SK-N-SH treated with all-trans-retinoic acid at 6 μM for 48 hours (cell line): ENCODE measurements at regions not wholly inside any gene's neighbourhood (a gene's known extent, or its start where the extent isn't known, plus 50 kb on each side); places are given as distances from the start of the nearest gene placed in this dataset.

ENCODE experiments used
- ATAC-seq: fragments of 200-7000 bp; cut with Tn5 transposase; 3 replicates; pipeline ENCODE4 v1.9.1; 2020; ENCODE audit warnings: mild to moderate bottlenecking, moderate library complexity
- ARNTL ChIP-seq: fragments of 450-650 bp; formaldehyde crosslinking; IDR thresholded peaks from 2 replicates; pipeline ENCODE4 v1.5.0; 2020; ENCODE audit warnings: low read depth, mild to moderate bottlenecking, moderate library complexity, borderline replicate concordance
- BACH2 ChIP-seq: fragments of 250-450 bp; sonication (Bioruptor Pico); IDR thresholded peaks from 2 replicates; pipeline ENCODE4 v1.9.0; 2021; ENCODE audit warnings: mild to moderate bottlenecking, borderline replicate concordance
- CSDC2 ChIP-seq: fragments of 250-450 bp; sonication (Bioruptor Pico); IDR thresholded peaks from 2 replicates; pipeline ENCODE4 v1.5.0; 2020; ENCODE audit warnings: mild to moderate bottlenecking, moderate library complexity
- ESRRG ChIP-seq: fragments of 250-450 bp; sonication (Bioruptor Pico); IDR thresholded peaks from 2 replicates; pipeline ENCODE4 v1.6.1; 2021; ENCODE audit warnings: mild to moderate bottlenecking
- GLIS3 ChIP-seq: fragments of 250-450 bp; sonication (Bioruptor Pico); IDR thresholded peaks from 2 replicates; pipeline ENCODE4 v1.5.0; 2020; ENCODE audit warnings: mild to moderate bottlenecking, moderate library complexity
- ISL1 ChIP-seq: fragments of 250-450 bp; sonication (Bioruptor Pico); IDR thresholded peaks from 2 replicates; pipeline ENCODE4 v2.1.2; 2022; ENCODE audit warnings: mild to moderate bottlenecking, moderate library complexity
- OSR1 ChIP-seq: fragments of 250-450 bp; sonication (Bioruptor Pico); IDR thresholded peaks from 2 replicates; pipeline ENCODE4 v1.8.0; 2022; ENCODE audit warnings: moderate library complexity, mild to moderate bottlenecking, inconsistent platforms
- RARB ChIP-seq: fragments of 250-450 bp; sonication (Bioruptor Pico); IDR thresholded peaks from 2 replicates; pipeline ENCODE4 v1.8.0; 2021; ENCODE audit warnings: mild to moderate bottlenecking, moderate library complexity
- TCF4 ChIP-seq: fragments of 250-450 bp; sonication (Bioruptor Pico); IDR thresholded peaks from 2 replicates; pipeline ENCODE4 v1.8.0; 2021; ENCODE audit warnings: mild to moderate bottlenecking, moderate library complexity, borderline replicate concordance
- TOX ChIP-seq: fragments of 250-450 bp; sonication (Bioruptor Pico); IDR thresholded peaks from 2 replicates; pipeline ENCODE4 v1.8.0; 2021; ENCODE audit warnings: mild to moderate bottlenecking, moderate library complexity, borderline replicate concordance
- ZC3H10 ChIP-seq: fragments of 250-450 bp; sonication (Bioruptor Pico); IDR thresholded peaks from 2 replicates; pipeline ENCODE4 v1.5.1; 2021; ENCODE audit warnings: mild to moderate bottlenecking, moderate library complexity
- ZFP3 ChIP-seq: fragments of 250-450 bp; sonication (Bioruptor Pico); IDR thresholded peaks from 2 replicates; pipeline ENCODE4 v1.5.0; 2020; ENCODE audit warnings: mild to moderate bottlenecking, moderate library complexity
- ZNF565 ChIP-seq: fragments of 450-650 bp; formaldehyde crosslinking; conservative IDR thresholded peaks from 2 replicates; pipeline ENCODE4 v1.5.0; 2020; ENCODE audit warnings: low read depth, mild to moderate bottlenecking, moderate library complexity
- ZNF70 ChIP-seq: fragments of 450-650 bp; formaldehyde crosslinking; IDR thresholded peaks from 2 replicates; pipeline ENCODE4 v1.5.0; 2020; ENCODE audit warnings: mild to moderate bottlenecking, moderate library complexity
- ZNF8 ChIP-seq: fragments of 450-650 bp; formaldehyde crosslinking; IDR thresholded peaks from 2 replicates; pipeline ENCODE4 v1.5.0; 2020; ENCODE audit warnings: mild to moderate bottlenecking, moderate library complexity
- TF ChIP-seq, protein P1 (sequence below): fragments of 250-450 bp; sonication (Bioruptor Pico); IDR thresholded peaks from 2 replicates; pipeline ENCODE4 v1.8.0; 2020; ENCODE audit warnings: mild to moderate bottlenecking, moderate library complexity, borderline replicate concordance
- TF ChIP-seq, protein P2 (sequence below): fragments of 250-450 bp; sonication (Bioruptor Pico); IDR thresholded peaks from 2 replicates; pipeline ENCODE4 v1.5.1; 2021; ENCODE audit warnings: mild to moderate bottlenecking, moderate library complexity
- TF ChIP-seq, protein P3 (sequence below): fragments of 250-450 bp; sonication (Bioruptor Pico); IDR thresholded peaks from 2 replicates; pipeline ENCODE4 v1.5.0; 2020; ENCODE audit warnings: mild to moderate bottlenecking, moderate library complexity
- TF ChIP-seq, protein P4 (sequence below): fragments of 250-450 bp; sonication (Bioruptor Pico); IDR thresholded peaks from 2 replicates; pipeline ENCODE4 v1.8.0; 2021; ENCODE audit warnings: low read depth, mild to moderate bottlenecking, moderate library complexity, borderline replicate concordance

DNA sequence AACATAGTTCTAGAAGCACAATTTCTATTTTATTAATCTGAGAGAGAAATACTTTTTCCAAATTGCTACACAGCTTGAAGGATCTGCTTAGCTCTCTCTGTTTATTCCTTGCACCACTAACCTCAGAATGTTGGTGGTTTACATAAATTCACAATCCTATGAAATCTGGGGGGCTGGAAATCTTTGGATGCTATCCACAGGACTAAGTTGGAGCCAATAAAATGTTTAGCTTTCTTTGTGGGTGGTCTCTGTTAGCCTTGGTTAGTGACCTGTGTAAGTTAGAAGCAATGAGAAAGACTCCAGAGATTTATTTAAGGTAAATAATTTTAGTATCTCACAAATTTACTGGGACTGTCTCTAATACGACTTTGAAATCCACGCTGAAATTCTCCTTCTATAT, 418.1 kb downstream of the ADGRL2 start:
- no peak for ATAC-seq

DNA sequence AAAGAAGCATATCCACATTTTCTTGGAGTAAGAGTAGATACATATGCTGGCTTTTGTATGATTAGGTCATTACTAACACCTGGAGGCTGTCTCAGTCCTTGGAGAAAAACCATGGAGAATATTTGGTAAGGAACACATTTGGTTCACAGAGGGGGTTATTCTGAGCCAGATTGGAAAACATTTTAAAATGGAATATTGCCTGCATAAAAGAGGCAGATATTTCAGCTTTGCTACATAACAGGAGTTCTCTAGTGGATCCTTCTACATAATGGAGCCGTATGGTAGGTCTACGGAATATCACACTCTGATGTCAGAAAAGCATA, 415.1 kb downstream of the ADGRL2 start:
- ATAC-seq, result no peak
- no peak for TF ChIP-seq BACH2 (CRISPR knock-in tag)
- no peak for TF ChIP-seq ZNF70 (CRISPR knock-in tag)
- TF ChIP-seq, protein P1, sequence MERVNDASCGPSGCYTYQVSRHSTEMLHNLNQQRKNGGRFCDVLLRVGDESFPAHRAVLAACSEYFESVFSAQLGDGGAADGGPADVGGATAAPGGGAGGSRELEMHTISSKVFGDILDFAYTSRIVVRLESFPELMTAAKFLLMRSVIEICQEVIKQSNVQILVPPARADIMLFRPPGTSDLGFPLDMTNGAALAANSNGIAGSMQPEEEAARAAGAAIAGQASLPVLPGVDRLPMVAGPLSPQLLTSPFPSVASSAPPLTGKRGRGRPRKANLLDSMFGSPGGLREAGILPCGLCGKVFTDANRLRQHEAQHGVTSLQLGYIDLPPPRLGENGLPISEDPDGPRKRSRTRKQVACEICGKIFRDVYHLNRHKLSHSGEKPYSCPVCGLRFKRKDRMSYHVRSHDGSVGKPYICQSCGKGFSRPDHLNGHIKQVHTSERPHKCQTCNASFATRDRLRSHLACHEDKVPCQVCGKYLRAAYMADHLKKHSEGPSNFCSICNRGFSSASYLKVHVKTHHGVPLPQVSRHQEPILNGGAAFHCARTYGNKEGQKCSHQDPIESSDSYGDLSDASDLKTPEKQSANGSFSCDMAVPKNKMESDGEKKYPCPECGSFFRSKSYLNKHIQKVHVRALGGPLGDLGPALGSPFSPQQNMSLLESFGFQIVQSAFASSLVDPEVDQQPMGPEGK (CRISPR knock-in tag), result no peak
- no peak for TF ChIP-seq GLIS3 (CRISPR knock-in tag)
- TF ChIP-seq CSDC2 (CRISPR knock-in tag), result no peak
- TF ChIP-seq ZFP3 (CRISPR knock-in tag), result no peak
- TF ChIP-seq ZNF565 (CRISPR knock-in tag), result no peak
- TF ChIP-seq ZNF8 (CRISPR knock-in tag), result no peak
- TF ChIP-seq, all 23 proteins: peak for 0

More for the DNA sequence above, 418.1 kb downstream of the ADGRL2 start:
- no peak for TF ChIP-seq ZNF8 (CRISPR knock-in tag)
- no peak for TF ChIP-seq OSR1 (CRISPR knock-in tag)
- no peak for TF ChIP-seq ESRRG
- no peak for TF ChIP-seq RARB (CRISPR knock-in tag)
- no peak for TF ChIP-seq CSDC2 (CRISPR knock-in tag)
- no peak for TF ChIP-seq TCF4 (CRISPR knock-in tag)
- TF ChIP-seq ARNTL, result no peak
- TF ChIP-seq ZC3H10 (CRISPR knock-in tag), result no peak
- TF ChIP-seq, protein P1 (CRISPR knock-in tag), result no peak
- TF ChIP-seq ISL1 (CRISPR knock-in tag), result no peak
- TF ChIP-seq, protein P2, sequence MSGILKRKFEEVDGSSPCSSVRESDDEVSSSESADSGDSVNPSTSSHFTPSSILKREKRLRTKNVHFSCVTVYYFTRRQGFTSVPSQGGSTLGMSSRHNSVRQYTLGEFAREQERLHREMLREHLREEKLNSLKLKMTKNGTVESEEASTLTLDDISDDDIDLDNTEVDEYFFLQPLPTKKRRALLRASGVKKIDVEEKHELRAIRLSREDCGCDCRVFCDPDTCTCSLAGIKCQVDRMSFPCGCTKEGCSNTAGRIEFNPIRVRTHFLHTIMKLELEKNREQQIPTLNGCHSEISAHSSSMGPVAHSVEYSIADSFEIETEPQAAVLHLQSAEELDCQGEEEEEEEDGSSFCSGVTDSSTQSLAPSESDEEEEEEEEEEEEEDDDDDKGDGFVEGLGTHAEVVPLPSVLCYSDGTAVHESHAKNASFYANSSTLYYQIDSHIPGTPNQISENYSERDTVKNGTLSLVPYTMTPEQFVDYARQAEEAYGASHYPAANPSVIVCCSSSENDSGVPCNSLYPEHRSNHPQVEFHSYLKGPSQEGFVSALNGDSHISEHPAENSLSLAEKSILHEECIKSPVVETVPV, result no peak

DNA sequence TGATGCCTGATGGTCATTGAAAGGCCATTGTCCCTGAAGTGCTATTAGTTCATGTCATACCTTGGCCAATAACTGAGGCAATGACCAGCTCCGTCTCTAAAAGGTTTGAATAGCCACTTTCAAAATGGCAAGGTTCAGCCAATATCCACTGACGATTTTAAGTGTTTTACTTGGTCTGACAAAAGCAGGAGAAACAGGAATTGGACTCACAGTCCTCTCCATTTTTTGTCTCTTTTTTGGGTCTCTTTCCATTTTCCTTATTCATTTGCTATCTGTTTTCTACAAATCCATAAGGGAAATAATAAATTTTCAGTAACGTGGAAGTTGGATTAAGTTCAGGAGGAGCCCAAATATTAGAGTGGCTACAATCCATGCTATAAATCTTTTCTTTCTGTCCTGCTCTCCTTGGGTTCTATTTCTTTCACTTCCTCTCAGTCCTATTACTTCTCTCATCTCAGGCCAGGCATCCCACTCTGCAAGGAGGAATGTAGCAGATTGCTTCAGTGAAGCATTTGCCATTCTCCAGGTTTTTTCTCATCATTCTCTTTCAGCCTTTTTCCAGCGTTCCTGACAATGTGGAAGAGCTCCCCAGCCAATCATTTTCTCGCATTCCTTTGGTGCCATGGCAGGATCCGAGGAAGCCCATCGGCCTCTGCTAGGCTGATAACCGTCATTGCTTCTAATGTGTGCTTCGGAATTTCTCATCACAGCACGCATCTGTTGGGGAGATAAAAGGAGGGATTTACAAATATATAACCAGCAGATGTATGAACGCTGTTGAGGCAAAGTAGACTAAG, 414.5 kb downstream of the ADGRL2 start:
- ATAC-seq, result no peak
- no peak for TF ChIP-seq TCF4 (CRISPR knock-in tag)
- no peak for TF ChIP-seq ZNF70 (CRISPR knock-in tag)
- no peak for TF ChIP-seq ZNF565 (CRISPR knock-in tag)
- no peak for TF ChIP-seq ZNF8 (CRISPR knock-in tag)
- no peak for TF ChIP-seq TOX (CRISPR knock-in tag)
- TF ChIP-seq GLIS3 (CRISPR knock-in tag), result no peak
- TF ChIP-seq, protein P3, sequence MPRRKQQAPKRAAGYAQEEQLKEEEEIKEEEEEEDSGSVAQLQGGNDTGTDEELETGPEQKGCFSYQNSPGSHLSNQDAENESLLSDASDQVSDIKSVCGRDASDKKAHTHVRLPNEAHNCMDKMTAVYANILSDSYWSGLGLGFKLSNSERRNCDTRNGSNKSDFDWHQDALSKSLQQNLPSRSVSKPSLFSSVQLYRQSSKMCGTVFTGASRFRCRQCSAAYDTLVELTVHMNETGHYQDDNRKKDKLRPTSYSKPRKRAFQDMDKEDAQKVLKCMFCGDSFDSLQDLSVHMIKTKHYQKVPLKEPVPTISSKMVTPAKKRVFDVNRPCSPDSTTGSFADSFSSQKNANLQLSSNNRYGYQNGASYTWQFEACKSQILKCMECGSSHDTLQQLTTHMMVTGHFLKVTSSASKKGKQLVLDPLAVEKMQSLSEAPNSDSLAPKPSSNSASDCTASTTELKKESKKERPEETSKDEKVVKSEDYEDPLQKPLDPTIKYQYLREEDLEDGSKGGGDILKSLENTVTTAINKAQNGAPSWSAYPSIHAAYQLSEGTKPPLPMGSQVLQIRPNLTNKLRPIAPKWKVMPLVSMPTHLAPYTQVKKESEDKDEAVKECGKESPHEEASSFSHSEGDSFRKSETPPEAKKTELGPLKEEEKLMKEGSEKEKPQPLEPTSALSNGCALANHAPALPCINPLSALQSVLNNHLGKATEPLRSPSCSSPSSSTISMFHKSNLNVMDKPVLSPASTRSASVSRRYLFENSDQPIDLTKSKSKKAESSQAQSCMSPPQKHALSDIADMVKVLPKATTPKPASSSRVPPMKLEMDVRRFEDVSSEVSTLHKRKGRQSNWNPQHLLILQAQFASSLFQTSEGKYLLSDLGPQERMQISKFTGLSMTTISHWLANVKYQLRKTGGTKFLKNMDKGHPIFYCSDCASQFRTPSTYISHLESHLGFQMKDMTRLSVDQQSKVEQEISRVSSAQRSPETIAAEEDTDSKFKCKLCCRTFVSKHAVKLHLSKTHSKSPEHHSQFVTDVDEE (CRISPR knock-in tag), result no peak
- TF ChIP-seq, protein P4, sequence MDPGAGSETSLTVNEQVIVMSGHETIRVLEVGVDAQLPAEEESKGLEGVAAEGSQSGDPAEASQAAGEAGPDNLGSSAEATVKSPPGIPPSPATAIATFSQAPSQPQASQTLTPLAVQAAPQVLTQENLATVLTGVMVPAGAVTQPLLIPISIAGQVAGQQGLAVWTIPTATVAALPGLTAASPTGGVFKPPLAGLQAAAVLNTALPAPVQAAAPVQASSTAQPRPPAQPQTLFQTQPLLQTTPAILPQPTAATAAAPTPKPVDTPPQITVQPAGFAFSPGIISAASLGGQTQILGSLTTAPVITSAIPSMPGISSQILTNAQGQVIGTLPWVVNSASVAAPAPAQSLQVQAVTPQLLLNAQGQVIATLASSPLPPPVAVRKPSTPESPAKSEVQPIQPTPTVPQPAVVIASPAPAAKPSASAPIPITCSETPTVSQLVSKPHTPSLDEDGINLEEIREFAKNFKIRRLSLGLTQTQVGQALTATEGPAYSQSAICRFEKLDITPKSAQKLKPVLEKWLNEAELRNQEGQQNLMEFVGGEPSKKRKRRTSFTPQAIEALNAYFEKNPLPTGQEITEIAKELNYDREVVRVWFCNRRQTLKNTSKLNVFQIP (CRISPR knock-in tag), result no peak
- no peak for TF ChIP-seq ISL1 (CRISPR knock-in tag)
- no peak for TF ChIP-seq ZC3H10 (CRISPR knock-in tag)
- no peak for TF ChIP-seq RARB (CRISPR knock-in tag)
